ENCODE measurements at regions not wholly inside any gene's neighbourhood (a gene's known extent, or its start where the extent isn't known, plus 50 kb on each side); places are given as distances from the start of the nearest gene placed in this dataset.

DNA sequence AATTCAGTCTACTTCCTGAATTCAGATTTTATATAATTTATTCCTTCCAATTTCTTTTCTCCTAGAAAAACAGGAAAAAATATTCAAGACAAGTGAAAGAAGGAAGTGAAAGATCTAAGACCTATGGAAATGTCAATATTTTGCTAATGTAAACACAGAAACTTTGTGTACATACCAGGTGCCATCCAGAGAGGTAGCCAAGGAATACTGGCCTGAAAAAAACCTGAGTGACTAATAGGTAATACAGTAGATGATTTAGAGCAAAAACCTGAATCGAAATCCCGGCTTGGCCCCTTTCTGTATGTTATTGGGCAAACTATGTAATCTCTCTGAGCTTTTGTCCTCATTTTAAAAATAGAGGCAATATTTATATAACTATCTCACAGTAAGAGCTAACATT lies 59.2 kb upstream of the FSHB start:
- no peak overlapping the region for H4K91ac ChIP-seq (ENCODE audit: insufficient read depth, low read depth, low read length)
- no peak overlapping the region for H3K56ac ChIP-seq (ENCODE audit: extremely low read depth, insufficient read depth, low read length)
- no peaks in the 10 kb centered on the region for H4K20me1 ChIP-seq (ENCODE audit: insufficient read depth, low read length)
- H3K9ac ChIP-seq (ENCODE audit: low read depth, low read length): no peak overlapping the region
- ChIA-PET POLR2A (ENCODE audit: unreplicated experiment) (no interaction called here), CTCF (no interaction called here)
- H2AFZ ChIP-seq (replicated peaks; ENCODE audit: low read length, poor library complexity): no peak overlapping the region
- H3K4me3 ChIP-seq (ENCODE audit: insufficient read depth, low read depth, low read length): no peak overlapping the region
- H4K5ac ChIP-seq (ENCODE audit: low read depth, low read length): no peak overlapping the region
- intact Hi-C loops (cut with micrococcal nuclease): no loop called here
- in situ Hi-C loops (cut with MboI; ENCODE audit: low sequenced_read_pairs): no loop called here
- H2BK120ac ChIP-seq (ENCODE audit: low read depth, low read length): no peak overlapping the region
- H2BK20ac ChIP-seq (ENCODE audit: low read depth, low read length): no peak overlapping the region
- no peak overlapping the region for H3K4ac ChIP-seq (ENCODE audit: low read depth, low read length)
- no peak overlapping the region for H3K27ac ChIP-seq (ENCODE audit: insufficient read depth, low read length)
- H3K36me3 ChIP-seq (ENCODE audit: control insufficient read depth, insufficient read depth, low read length): no peaks in the 10 kb centered on the region
- no peaks in the 10 kb centered on the region for H3K9me3 ChIP-seq (ENCODE audit: control insufficient read depth, insufficient read depth, low read length)
- H3K14ac ChIP-seq (replicated peaks; ENCODE audit: low read depth, low read length): no peak overlapping the region
- no peak overlapping the region for H3K4me2 ChIP-seq (ENCODE audit: low read depth, low read length)
- H2AK5ac ChIP-seq (ENCODE audit: low read depth, low read length): no peak overlapping the region
- H3K18ac ChIP-seq (ENCODE audit: low read depth, low read length): no peak overlapping the region
- H2BK5ac ChIP-seq (ENCODE audit: low read depth, low read length, poor library complexity, severe bottlenecking): no peak overlapping the region
- DNase-seq (no peak), ATAC-seq (ENCODE audit: low read depth) (no peak)
- no TSS peak for BruUV-seq (replicated peaks)
- TF ChIP-seq SMC3 (IDR thresholded peaks at IDR 0.05; ENCODE audit: low read depth, low read length) (no peak), FOS (IDR thresholded peaks at IDR 0.05; ENCODE audit: low read depth, low read length) (no peak), RAD21 (IDR thresholded peaks at IDR 0.05; ENCODE audit: low read length) (no peak), CHD1 (IDR thresholded peaks at IDR 0.05; ENCODE audit: low read depth, low read length) (no peak), MXI1 (IDR thresholded peaks at IDR 0.05; ENCODE audit: borderline replicate concordance, low read depth, low read length) (no peak), CEBPB (IDR thresholded peaks at IDR 0.05; ENCODE audit: low read depth, low read length) (no peak)
- TF ChIP-seq, protein P1, sequence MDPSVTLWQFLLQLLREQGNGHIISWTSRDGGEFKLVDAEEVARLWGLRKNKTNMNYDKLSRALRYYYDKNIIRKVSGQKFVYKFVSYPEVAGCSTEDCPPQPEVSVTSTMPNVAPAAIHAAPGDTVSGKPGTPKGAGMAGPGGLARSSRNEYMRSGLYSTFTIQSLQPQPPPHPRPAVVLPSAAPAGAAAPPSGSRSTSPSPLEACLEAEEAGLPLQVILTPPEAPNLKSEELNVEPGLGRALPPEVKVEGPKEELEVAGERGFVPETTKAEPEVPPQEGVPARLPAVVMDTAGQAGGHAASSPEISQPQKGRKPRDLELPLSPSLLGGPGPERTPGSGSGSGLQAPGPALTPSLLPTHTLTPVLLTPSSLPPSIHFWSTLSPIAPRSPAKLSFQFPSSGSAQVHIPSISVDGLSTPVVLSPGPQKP (IDR thresholded peaks at IDR 0.05; ENCODE audit: borderline replicate concordance, low read depth, low read length): no peak
- no peak overlapping the region for H3K23ac ChIP-seq (ENCODE audit: low read depth, low read length)
- H4K8ac ChIP-seq (ENCODE audit: low read depth in 2 of 2, low read length in 2 of 2): no peak overlapping the region
- H3K9me1 ChIP-seq (ENCODE audit: insufficient read depth, low read length): no peaks in the 10 kb centered on the region
- H2AK9ac ChIP-seq (replicated peaks; ENCODE audit: low read depth, low read length, poor library complexity): no peak overlapping the region
- H3K4me1 ChIP-seq (ENCODE audit: control insufficient read depth, insufficient read depth, low read length): no peaks in the 10 kb centered on the region
- no peaks in the 10 kb centered on the region for H3K79me1 ChIP-seq (ENCODE audit: low read depth in 1 of 2, low read length in 2 of 2)
- no CpG with 5 or more reads among the region's 2 CpGs for WGBS, 2 experiments (ENCODE audit: extremely low coverage in 2 of 2, insufficient read length in 1 of 2)
- H2BK15ac ChIP-seq (ENCODE audit: low read depth, low read length): no peak overlapping the region
- dilution Hi-C loops (cut with HindIII; ENCODE audit: low sequenced_read_pairs, unreplicated experiment): no loop called here
- no peaks in the 10 kb centered on the region for H3K27me3 ChIP-seq (ENCODE audit: control insufficient read depth, insufficient read depth, low read length)

Measured in IMR-90 (cell line).